Panc1 (cell line): ENCODE measurements at regions not wholly inside any gene's neighbourhood (a gene's known extent, or its start where the extent isn't known, plus 50 kb on each side); places are given as distances from the start of the nearest gene placed in this dataset.
"Not testable (repeated sequence)": the region's sequence is repeated elsewhere in the genome, so short reads cannot be mapped to it uniquely, and the experiment has no call there.

Source experiments
- ATAC-seq: fragments of 200-7000 bp; cut with Tn5 transposase; 2 replicates; pipeline ENCODE4 v1.9.1; 2020; ENCODE audit warnings: mild to moderate bottlenecking, moderate library complexity
- BruUV-seq: library from RNA; stranded (reverse); fragments of 400-500 nt; replicated peaks from 2 replicates; lab custom pipeline; 2021; lab: Mats Ljungman, UMichigan
- CTCF ChIA-PET: fragments of 300-600 bp; sonication (Branson Sonifier 250); formaldehyde crosslinking; loops from one replicate; lab custom pipeline; 2022; ENCODE audit warnings: antibody characterized with exemption; lab: Charles Lee
- POLR2A ChIA-PET: fragments of 300-600 bp; sonication (Branson Sonifier 250); formaldehyde crosslinking; loops from one replicate; lab custom pipeline; 2022; ENCODE audit warnings: antibody characterized with exemption; lab: Charles Lee
- DNase-seq: peaks from one replicate; pipeline ENCODE4 v3.0.0-alpha.2; 2010; ENCODE audit warnings: low read depth, low spot score
- H3K27ac ChIP-seq: 2 replicates; pipeline ENCODE4 v1.5.1; 2011; ENCODE audit warnings: mild to moderate bottlenecking, low read length, inconsistent platforms
- H3K27me3 ChIP-seq: fragments of 200-500 bp; sonication (Bioruptor generic); 2 replicates; pipeline ENCODE4 v1.6.0; 2014; ENCODE audit warnings: low read length, inconsistent platforms; ENCODE audit not compliant: control insufficient read depth, insufficient read depth
- H3K36me3 ChIP-seq: fragments of 200-500 bp; sonication (Bioruptor generic); 2 replicates; pipeline ENCODE4 v1.5.1; 2014; ENCODE audit warnings: inconsistent platforms, mild to moderate bottlenecking, low read length, moderate library complexity; ENCODE audit not compliant: control insufficient read depth, insufficient read depth
- H3K4me1 ChIP-seq: 2 replicates; pipeline ENCODE4 v1.5.1; 2011; ENCODE audit warnings: inconsistent platforms, mild to moderate bottlenecking, low read length, moderate library complexity; ENCODE audit not compliant: control insufficient read depth, insufficient read depth
- H3K4me3 ChIP-seq, 2 experiments: 2 replicates each; pipeline ENCODE4 v1.5.1; 2011 to 2012; ENCODE audit warnings: low read depth in 2 of 2, low read length in 2 of 2, mild to moderate bottlenecking in 2 of 2, inconsistent platforms in 1 of 2, moderate library complexity in 1 of 2
- H3K9me3 ChIP-seq: fragments of 200-500 bp; sonication (Bioruptor generic); 2 replicates; pipeline ENCODE4 v1.5.1; 2014; ENCODE audit warnings: low read depth, mild to moderate bottlenecking, inconsistent platforms, low read length, moderate library complexity; ENCODE audit not compliant: control insufficient read depth, insufficient read depth
- CTCF ChIP-seq: fragments of 450-650 bp; IDR thresholded peaks from 2 replicates; pipeline ENCODE4 v1.5.1; 2017; ENCODE audit warnings: mild to moderate bottlenecking
- POLR2AphosphoS5 ChIP-seq: IDR thresholded peaks from 2 replicates; pipeline ENCODE4 v1.6.1; 2012; ENCODE audit warnings: mild to moderate bottlenecking, low read depth, low read length, moderate library complexity
- REST ChIP-seq, 2 experiments: IDR thresholded peaks; 2 replicates each; pipeline ENCODE4 v1.6.1; 2011 to 2012; ENCODE audit warnings: low read depth in 2 of 2, control low read depth in 1 of 2, low read length in 1 of 2, mild to moderate bottlenecking in 1 of 2, moderate library complexity in 1 of 2; ENCODE audit not compliant: insufficient read depth in 1 of 2
- SIN3A ChIP-seq: IDR thresholded peaks from 2 replicates; pipeline ENCODE4 v1.6.1; 2012; ENCODE audit warnings: low read depth, mild to moderate bottlenecking, low read length, moderate library complexity, borderline replicate concordance; ENCODE audit not compliant: insufficient read depth
- TCF7L2 ChIP-seq: IDR thresholded peaks from 2 replicates; pipeline ENCODE4 v1.6.1; 2011; ENCODE audit warnings: mild to moderate bottlenecking, low read depth, low read length, inconsistent platforms
- in situ Hi-C: cut with HindIII; loops from 2 replicates; pipeline ENCODE4 v1.10.0; 2016; ENCODE audit warnings: low sequenced_read_pairs, low pct_unique_long_range_greater_than_20kb
- intact Hi-C: fragments of 100-400 bp; cut with micrococcal nuclease; formaldehyde crosslinking; loops from one replicate; pipeline ENCODE4 v1.10.0; 2022; ENCODE audit not compliant: unreplicated experiment

GRCh38 chr14:56005191-56006053, 112.8 kb upstream of the PELI2 start:
- ATAC-seq (no peak), DNase-seq (no peak)
- intact Hi-C loops, result no loop called here
- H3K4me1 ChIP-seq, result no peaks in the 10 kb centered on the region
- no peak overlapping the region for H3K27ac ChIP-seq
- no peaks in the 10 kb centered on the region for H3K9me3 ChIP-seq
- in situ Hi-C loops, result no loop called here
- H3K4me3 ChIP-seq, result no peak overlapping the region
- no peaks in the 10 kb centered on the region for H3K27me3 ChIP-seq
- TF ChIP-seq SIN3A (no peak), CTCF (no peak), POLR2AphosphoS5 (no peak), TCF7L2 (no peak), REST (IDR thresholded peaks at IDR 0.05; ENCODE audit: insufficient read depth in 1 of 2, low read depth in 2 of 2, low read length in 1 of 2) (no peak)
- H3K36me3 ChIP-seq, result no peaks in the 10 kb centered on the region
- BruUV-seq, result no TSS peak
- ChIA-PET CTCF (no interaction called here), POLR2A (no interaction called here)

- ATAC-seq, H3K4me3 ChIP-seq, H3K9me3 ChIP-seq, DNase-seq, CTCF ChIA-PET, intact Hi-C loops, POLR2A ChIA-PET, BruUV-seq, H3K4me1 ChIP-seq, H3K27ac ChIP-seq, H3K27me3 ChIP-seq, in situ Hi-C loops, H3K36me3 ChIP-seq: not testable (repeated sequence)
Observed at GRCh38 chr14:56007491-56007890, 110.7 kb upstream of the PELI2 start.

GRCh38 chr14:56008150-56008549, 110.1 kb upstream of the PELI2 start:
- no peak for DNase-seq
- in situ Hi-C loops (no loop called here), intact Hi-C loops (no loop called here)
- no peak overlapping the region for H3K4me3 ChIP-seq
- no peak for ATAC-seq
- ChIA-PET POLR2A (no interaction called here), CTCF (no interaction called here)
- BruUV-seq, result no TSS peak
- no peaks in the 10 kb centered on the region for H3K9me3 ChIP-seq
- no peaks in the 10 kb centered on the region for H3K36me3 ChIP-seq
- TF ChIP-seq SIN3A, result no peak
- TF ChIP-seq POLR2AphosphoS5, result no peak
- TF ChIP-seq CTCF, result no peak
- no peak for TF ChIP-seq TCF7L2
- no peak for TF ChIP-seq REST (IDR thresholded peaks at IDR 0.05; ENCODE audit: insufficient read depth in 1 of 2, low read depth in 2 of 2, low read length in 1 of 2)
- no peak overlapping the region for H3K27ac ChIP-seq
- no peaks in the 10 kb centered on the region; the same call in 1 of the 2 replicates for H3K27me3 ChIP-seq
- H3K4me1 ChIP-seq, result no peaks in the 10 kb centered on the region
